ENCODE measurements at regions not wholly inside any gene's neighbourhood (a gene's known extent, or its start where the extent isn't known, plus 50 kb on each side); places are given as distances from the start of the nearest gene placed in this dataset.

- Histone ChIP-seq H3K27ac (peak overlapping the region in 1 of 2 donors; percentile 3), H3K4me3 (peak overlapping the region; percentile 23)
- no peak for TF ChIP-seq CTCF (IDR thresholded peaks at IDR 0.05)
- no peak for DNase-seq (ENCODE audit: low spot score)
Measured at GRCh38 chr3:56915966-56916586, 114.3 kb upstream of the ARHGEF3 start.

- H3K4me3 ChIP-seq = no peak overlapping the region
- no peak overlapping the region for H3K27ac ChIP-seq
- DNase-seq (ENCODE audit: low spot score) = no peak
- TF ChIP-seq CTCF (IDR thresholded peaks at IDR 0.05) = no peak
Measured at GRCh38 chr3:56914646-56915045, 112.9 kb upstream of the ARHGEF3 start.

- Histone ChIP-seq H3K27ac (peak overlapping the region in 1 of 2 donors; percentile 14), H3K4me3 (no peak overlapping the region)
- no peak for TF ChIP-seq CTCF (IDR thresholded peaks at IDR 0.05)
- no peak for DNase-seq (ENCODE audit: low spot score)
Measured at GRCh38 chr3:56911363-56911762, 109.6 kb upstream of the ARHGEF3 start.

- no peak for DNase-seq (ENCODE audit: low spot score)
- TF ChIP-seq CTCF (IDR thresholded peaks at IDR 0.05) = no peak
- Histone ChIP-seq H3K27ac (no peak overlapping the region), H3K4me3 (no peak overlapping the region)
Measured at GRCh38 chr3:56909349-56909748, 107.6 kb upstream of the ARHGEF3 start.

- Histone ChIP-seq H3K4me3 (no peak overlapping the region), H3K27ac (no peak overlapping the region)
- TF ChIP-seq CTCF (IDR thresholded peaks at IDR 0.05) = no peak
- no peak for DNase-seq (ENCODE audit: low spot score)
Measured at GRCh38 chr3:56908004-56908403, 106.3 kb upstream of the ARHGEF3 start.

GRCh38 chr3:56904552-56905215 is 102.9 kb upstream of the ARHGEF3 start:
- Histone ChIP-seq H3K27ac (no peak overlapping the region), H3K4me3 (no peak overlapping the region)
- no peak for DNase-seq (ENCODE audit: low spot score)
- no peak for TF ChIP-seq CTCF (IDR thresholded peaks at IDR 0.05)

- Histone ChIP-seq H3K27ac (no peak overlapping the region), H3K4me3 (no peak overlapping the region)
- TF ChIP-seq CTCF (IDR thresholded peaks at IDR 0.05) = no peak
- no peak for DNase-seq (ENCODE audit: low spot score)
Measured at GRCh38 chr3:56903231-56903782, 101.6 kb upstream of the ARHGEF3 start.
